ENCODE measurements at regions not wholly inside any gene's neighbourhood (a gene's known extent, or its start where the extent isn't known, plus 50 kb on each side); places are given as distances from the start of the nearest gene placed in this dataset.
"Not testable (repeated sequence)": the region's sequence is repeated elsewhere in the genome, so short reads cannot be mapped to it uniquely, and the experiment has no call there.

GRCh38 chr4:33625748-33626147, 2618.6 kb downstream of the ARAP2 start:
- no peak for DNase-seq

- no peak for DNase-seq
Measured at GRCh38 chr4:33626221-33626620, 2618.1 kb downstream of the ARAP2 start.

- no peak for DNase-seq
Measured at GRCh38 chr4:33628296-33628695, 2616.0 kb downstream of the ARAP2 start.

GRCh38 chr4:33649015-33649414, 2595.3 kb downstream of the ARAP2 start:
- no peak for DNase-seq

- DNase-seq, result no peak
Measured at GRCh38 chr4:33649471-33649870, 2594.8 kb downstream of the ARAP2 start.

GRCh38 chr4:33650036-33650435, 2594.3 kb downstream of the ARAP2 start:
- DNase-seq, result no peak

GRCh38 chr4:33658971-33659370, 2585.3 kb downstream of the ARAP2 start:
- no peak for DNase-seq

GRCh38 chr4:33661636-33662035, 2582.7 kb downstream of the ARAP2 start:
- no peak for DNase-seq

- no peak for DNase-seq
Measured at GRCh38 chr4:33685939-33686338, 2558.4 kb downstream of the ARAP2 start.

GRCh38 chr4:33696041-33696440, 2548.3 kb downstream of the ARAP2 start:
- no peak for DNase-seq

- DNase-seq, result no peak
Measured at GRCh38 chr4:33696586-33696985, 2547.7 kb downstream of the ARAP2 start.

GRCh38 chr4:33709247-33709646, 2535.1 kb downstream of the ARAP2 start:
- no peak for DNase-seq

- DNase-seq, result no peak
Measured at GRCh38 chr4:33711826-33712225, 2532.5 kb downstream of the ARAP2 start.

GRCh38 chr4:33714971-33715370, 2529.3 kb downstream of the ARAP2 start:
- no peak for DNase-seq

- DNase-seq, result no peak
Measured at GRCh38 chr4:33715841-33716395, 2528.4 kb downstream of the ARAP2 start.

GRCh38 chr4:33722254-33722653, 2522.1 kb downstream of the ARAP2 start:
- no peak for DNase-seq

GRCh38 chr4:33722800-33723516, 2521.4 kb downstream of the ARAP2 start:
- no peak for DNase-seq

- DNase-seq, result no peak
Measured at GRCh38 chr4:33724685-33725084, 2519.6 kb downstream of the ARAP2 start.

- no peak for DNase-seq
Measured at GRCh38 chr4:33725861-33726260, 2518.5 kb downstream of the ARAP2 start.

- no peak for DNase-seq
Measured at GRCh38 chr4:33737726-33738125, 2506.6 kb downstream of the ARAP2 start.

GRCh38 chr4:33739884-33740632, 2504.3 kb downstream of the ARAP2 start:
- DNase-seq, result no peak

GRCh38 chr4:33740871-33741270, 2503.4 kb downstream of the ARAP2 start:
- not testable (repeated sequence) for DNase-seq

GRCh38 chr4:33746979-33747378, 2497.3 kb downstream of the ARAP2 start:
- DNase-seq, result no peak

GRCh38 chr4:33751050-33751449, 2493.3 kb downstream of the ARAP2 start:
- DNase-seq, result no peak

Measured in NCI-H774 (cell line).